HepG2 (cell line): ENCODE measurements at regions not wholly inside any gene's neighbourhood (a gene's known extent, or its start where the extent isn't known, plus 50 kb on each side); places are given as distances from the start of the nearest gene placed in this dataset.

ENCODE experiments used
- CEBPB ChIP-seq: IDR thresholded peaks from 2 replicates; pipeline ENCODE4 v1.6.1; 2011; ENCODE audit warnings: low read depth, low read length, improper control_type of control experiment, borderline replicate concordance
- CTCF ChIP-seq: sonication (generic); formaldehyde crosslinking; IDR thresholded peaks from 2 replicates; pipeline ENCODE4 v1.5.0; 2020; ENCODE audit warnings: mild to moderate bottlenecking, missing genetic modification reagents, moderate library complexity
- HDAC6 ChIP-seq: fragments of 200-600 bp; sonication (generic); IDR thresholded peaks from 2 replicates; pipeline ENCODE4 v1.7.0; 2017; ENCODE audit warnings: mild to moderate bottlenecking, antibody characterized with exemption, low read length, low read depth
- HMGXB4 ChIP-seq, 2 experiments: sonication (generic) in 1 of 2; formaldehyde crosslinking in 1 of 2; IDR thresholded peaks; 2 replicates each; pipeline versions ENCODE4 v1.4.0 to v1.6.1; 2018 to 2020; ENCODE audit warnings: missing genetic modification reagents in 2 of 2, borderline replicate concordance in 1 of 2, low read depth in 1 of 2, mild to moderate bottlenecking in 1 of 2, missing biosample characterization in 1 of 2
- RNF2 ChIP-seq: fragments of 450-650 bp; conservative IDR thresholded peaks from 2 replicates; pipeline ENCODE4 v1.6.1; 2016; ENCODE audit warnings: low read depth
- SOX6 ChIP-seq, 2 experiments: fragments of 450-650 bp in 1 of 2; sonication (generic) in 1 of 2; formaldehyde crosslinking in 1 of 2; IDR thresholded peaks; 2 replicates each; pipeline versions ENCODE4 v1.4.0 to v1.6.1; 2017 to 2020; ENCODE audit warnings: antibody characterized with exemption in 1 of 2, mild to moderate bottlenecking in 1 of 2, missing genetic modification reagents in 1 of 2
- ZNF101 ChIP-seq: sonication (generic); formaldehyde crosslinking; IDR thresholded peaks from 2 replicates; pipeline ENCODE4 v1.4.0; 2020; ENCODE audit warnings: mild to moderate bottlenecking, low read depth, missing genetic modification reagents, borderline replicate concordance
- ZNF121 ChIP-seq: sonication (generic); formaldehyde crosslinking; IDR thresholded peaks from 2 replicates; pipeline ENCODE4 v1.5.0; 2020; ENCODE audit warnings: mild to moderate bottlenecking, missing genetic modification reagents
- ZNF713 ChIP-seq: sonication (generic); formaldehyde crosslinking; IDR thresholded peaks from 2 replicates; pipeline ENCODE4 v1.4.0; 2020; ENCODE audit warnings: mild to moderate bottlenecking, missing genetic modification reagents
- TF ChIP-seq, protein P1 (sequence below): sonication (generic); formaldehyde crosslinking; IDR thresholded peaks from 2 replicates; pipeline ENCODE4 v1.4.0; 2020; ENCODE audit warnings: missing genetic modification reagents

DNA sequence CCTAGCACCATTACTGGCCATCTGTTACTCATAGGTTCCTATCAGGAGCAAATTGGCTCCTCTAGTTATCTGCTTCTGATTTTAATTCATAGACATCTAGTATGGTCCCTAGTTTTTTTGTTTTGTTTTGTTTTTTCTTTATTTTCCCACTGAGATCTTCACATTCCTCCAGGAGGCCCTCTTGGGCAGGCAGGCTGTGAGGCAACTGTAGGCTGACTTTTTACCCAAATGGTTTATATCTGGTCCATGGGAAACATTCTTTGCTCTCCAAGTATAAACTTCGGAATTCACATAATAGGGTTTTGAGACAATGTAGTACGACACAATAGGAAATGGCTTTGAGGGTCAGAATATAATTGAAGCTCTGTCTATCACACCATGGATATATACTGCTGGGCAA is 250.9 kb upstream of the DAB2 start:
- no peak for TF ChIP-seq HDAC6
- TF ChIP-seq SOX6 (IDR thresholded peaks at IDR 0.05): no peak
- no peak for TF ChIP-seq SOX6 (CRISPR knock-in tag; IDR thresholded peaks at IDR 0.05)
- no peak for TF ChIP-seq CEBPB
- no peak for TF ChIP-seq RNF2
- TF ChIP-seq ZNF121 (CRISPR knock-in tag): no peak
- TF ChIP-seq HMGXB4 (CRISPR knock-in tag; IDR thresholded peaks at IDR 0.05; ENCODE audit: borderline replicate concordance in 1 of 2, low read depth in 1 of 2): no peak
- no peak for TF ChIP-seq ZNF713 (CRISPR knock-in tag)
- no peak for TF ChIP-seq ZNF101
- no peak for TF ChIP-seq CTCF (CRISPR knock-in tag)
- TF ChIP-seq, protein P1, sequence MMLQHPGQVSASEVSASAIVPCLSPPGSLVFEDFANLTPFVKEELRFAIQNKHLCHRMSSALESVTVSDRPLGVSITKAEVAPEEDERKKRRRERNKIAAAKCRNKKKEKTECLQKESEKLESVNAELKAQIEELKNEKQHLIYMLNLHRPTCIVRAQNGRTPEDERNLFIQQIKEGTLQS (CRISPR knock-in tag): no peak
